ENCODE measurements at regions not wholly inside any gene's neighbourhood (a gene's known extent, or its start where the extent isn't known, plus 50 kb on each side); places are given as distances from the start of the nearest gene placed in this dataset.

GRCh38 chr10:28425422-28425821 is 107.5 kb upstream of the WAC start:
- ChIA-PET CTCF (no interaction called here), POLR2A (no interaction called here)

DNA sequence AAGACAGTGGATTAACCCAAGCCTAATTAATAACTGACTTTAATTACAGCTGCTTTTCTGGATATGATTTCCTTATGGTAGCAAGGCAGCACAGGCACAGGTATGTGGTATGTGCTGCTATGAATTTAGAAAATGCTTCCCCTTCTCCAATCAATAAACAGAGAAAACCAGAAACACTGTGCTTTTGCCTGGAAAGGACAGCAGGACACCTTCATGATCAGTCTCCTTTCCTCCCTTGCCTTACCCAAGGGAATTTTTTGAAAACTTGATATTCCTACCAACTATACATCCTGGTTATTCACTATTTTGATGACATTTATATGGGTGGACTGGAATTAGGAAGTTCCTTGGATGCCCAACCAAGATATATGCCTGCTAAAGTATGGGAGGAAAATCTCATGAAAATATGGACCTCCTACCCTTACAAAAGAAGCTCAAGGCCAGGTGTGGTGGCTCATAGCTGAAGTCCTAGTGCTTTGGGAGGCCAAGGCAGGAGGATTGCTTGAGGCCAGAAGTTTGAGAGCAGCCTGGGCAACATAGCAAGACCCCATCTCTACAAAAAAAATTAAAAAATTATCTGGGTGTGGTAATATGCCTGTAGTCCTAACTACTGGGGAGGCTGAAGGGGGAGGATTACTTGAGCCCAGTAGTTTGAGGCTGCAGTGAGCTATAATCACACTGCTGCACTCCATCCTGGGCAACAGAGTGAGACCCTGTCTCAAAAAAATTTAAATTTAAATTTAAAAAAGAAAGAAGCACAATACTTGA is 106.3 kb upstream of the WAC start:
- Histone ChIP-seq H3K4me1 (ENCODE audit: control insufficient read depth, insufficient read depth, low read length) (no peaks in the 10 kb centered on the region), H3K27ac (ENCODE audit: low read length) (no peak overlapping the region), H3K4me3 (ENCODE audit: low read depth in 2 of 2, low read length in 2 of 2) (no peak overlapping the region), H3K9me3 (ENCODE audit: control insufficient read depth, insufficient read depth, low read depth, low read length) (no peaks in the 10 kb centered on the region), H3K36me3 (ENCODE audit: control insufficient read depth, insufficient read depth, low read length) (no peaks in the 10 kb centered on the region), H3K27me3 (ENCODE audit: control insufficient read depth, insufficient read depth, low read length) (no peaks in the 10 kb centered on the region)
- CTCF ChIA-PET, result no interaction called here
- TF ChIP-seq, protein P1, sequence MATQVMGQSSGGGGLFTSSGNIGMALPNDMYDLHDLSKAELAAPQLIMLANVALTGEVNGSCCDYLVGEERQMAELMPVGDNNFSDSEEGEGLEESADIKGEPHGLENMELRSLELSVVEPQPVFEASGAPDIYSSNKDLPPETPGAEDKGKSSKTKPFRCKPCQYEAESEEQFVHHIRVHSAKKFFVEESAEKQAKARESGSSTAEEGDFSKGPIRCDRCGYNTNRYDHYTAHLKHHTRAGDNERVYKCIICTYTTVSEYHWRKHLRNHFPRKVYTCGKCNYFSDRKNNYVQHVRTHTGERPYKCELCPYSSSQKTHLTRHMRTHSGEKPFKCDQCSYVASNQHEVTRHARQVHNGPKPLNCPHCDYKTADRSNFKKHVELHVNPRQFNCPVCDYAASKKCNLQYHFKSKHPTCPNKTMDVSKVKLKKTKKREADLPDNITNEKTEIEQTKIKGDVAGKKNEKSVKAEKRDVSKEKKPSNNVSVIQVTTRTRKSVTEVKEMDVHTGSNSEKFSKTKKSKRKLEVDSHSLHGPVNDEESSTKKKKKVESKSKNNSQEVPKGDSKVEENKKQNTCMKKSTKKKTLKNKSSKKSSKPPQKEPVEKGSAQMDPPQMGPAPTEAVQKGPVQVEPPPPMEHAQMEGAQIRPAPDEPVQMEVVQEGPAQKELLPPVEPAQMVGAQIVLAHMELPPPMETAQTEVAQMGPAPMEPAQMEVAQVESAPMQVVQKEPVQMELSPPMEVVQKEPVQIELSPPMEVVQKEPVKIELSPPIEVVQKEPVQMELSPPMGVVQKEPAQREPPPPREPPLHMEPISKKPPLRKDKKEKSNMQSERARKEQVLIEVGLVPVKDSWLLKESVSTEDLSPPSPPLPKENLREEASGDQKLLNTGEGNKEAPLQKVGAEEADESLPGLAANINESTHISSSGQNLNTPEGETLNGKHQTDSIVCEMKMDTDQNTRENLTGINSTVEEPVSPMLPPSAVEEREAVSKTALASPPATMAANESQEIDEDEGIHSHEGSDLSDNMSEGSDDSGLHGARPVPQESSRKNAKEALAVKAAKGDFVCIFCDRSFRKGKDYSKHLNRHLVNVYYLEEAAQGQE (IDR thresholded peaks at IDR 0.05; ENCODE audit: insufficient read depth in 1 of 2, low read depth in 2 of 2, low read length in 1 of 2), result no peak
- TF ChIP-seq SIN3A (IDR thresholded peaks at IDR 0.05; ENCODE audit: borderline replicate concordance, insufficient read depth, low read depth, low read length), result no peak
- TF ChIP-seq, protein P2, sequence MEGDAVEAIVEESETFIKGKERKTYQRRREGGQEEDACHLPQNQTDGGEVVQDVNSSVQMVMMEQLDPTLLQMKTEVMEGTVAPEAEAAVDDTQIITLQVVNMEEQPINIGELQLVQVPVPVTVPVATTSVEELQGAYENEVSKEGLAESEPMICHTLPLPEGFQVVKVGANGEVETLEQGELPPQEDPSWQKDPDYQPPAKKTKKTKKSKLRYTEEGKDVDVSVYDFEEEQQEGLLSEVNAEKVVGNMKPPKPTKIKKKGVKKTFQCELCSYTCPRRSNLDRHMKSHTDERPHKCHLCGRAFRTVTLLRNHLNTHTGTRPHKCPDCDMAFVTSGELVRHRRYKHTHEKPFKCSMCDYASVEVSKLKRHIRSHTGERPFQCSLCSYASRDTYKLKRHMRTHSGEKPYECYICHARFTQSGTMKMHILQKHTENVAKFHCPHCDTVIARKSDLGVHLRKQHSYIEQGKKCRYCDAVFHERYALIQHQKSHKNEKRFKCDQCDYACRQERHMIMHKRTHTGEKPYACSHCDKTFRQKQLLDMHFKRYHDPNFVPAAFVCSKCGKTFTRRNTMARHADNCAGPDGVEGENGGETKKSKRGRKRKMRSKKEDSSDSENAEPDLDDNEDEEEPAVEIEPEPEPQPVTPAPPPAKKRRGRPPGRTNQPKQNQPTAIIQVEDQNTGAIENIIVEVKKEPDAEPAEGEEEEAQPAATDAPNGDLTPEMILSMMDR (IDR thresholded peaks at IDR 0.05), result no peak
- ATAC-seq, result no peak
- POLR2A ChIA-PET, result no interaction called here
- intact Hi-C loops (cut with micrococcal nuclease; ENCODE audit: unreplicated experiment) (no loop called here), in situ Hi-C loops (cut with HindIII; ENCODE audit: low pct_unique_long_range_greater_than_20kb, low sequenced_read_pairs) (no loop called here)
- no peak for DNase-seq (ENCODE audit: low read depth, low spot score)
- no TSS peak for BruUV-seq (replicated peaks)

More at GRCh38 chr10:28425422-28425821, 107.5 kb upstream of the WAC start:
- no peak for DNase-seq (ENCODE audit: low read depth, low spot score)
- no TSS peak for BruUV-seq (replicated peaks)
- H3K9me3 ChIP-seq (ENCODE audit: control insufficient read depth, insufficient read depth, low read depth, low read length), result no peaks in the 10 kb centered on the region
- H3K4me3 ChIP-seq (ENCODE audit: low read depth in 2 of 2, low read length in 2 of 2), result no peak overlapping the region
- no peaks in the 10 kb centered on the region for H3K4me1 ChIP-seq (ENCODE audit: control insufficient read depth, insufficient read depth, low read length)
- no peak overlapping the region for H3K27ac ChIP-seq (ENCODE audit: low read length)
- ATAC-seq, result no peak
- H3K27me3 ChIP-seq (ENCODE audit: control insufficient read depth, insufficient read depth, low read length), result no peaks in the 10 kb centered on the region
- TF ChIP-seq TCF7L2 (IDR thresholded peaks at IDR 0.05; ENCODE audit: low read depth, low read length) (no peak), SIN3A (IDR thresholded peaks at IDR 0.05; ENCODE audit: borderline replicate concordance, insufficient read depth, low read depth, low read length) (no peak), POLR2AphosphoS5 (IDR thresholded peaks at IDR 0.05; ENCODE audit: low read depth, low read length) (no peak)
- TF ChIP-seq, protein P1 (IDR thresholded peaks at IDR 0.05; ENCODE audit: insufficient read depth in 1 of 2, low read depth in 2 of 2, low read length in 1 of 2), result no peak
- TF ChIP-seq, protein P2 (IDR thresholded peaks at IDR 0.05), result no peak
- intact Hi-C loops (cut with micrococcal nuclease; ENCODE audit: unreplicated experiment), result no loop called here
- in situ Hi-C loops (cut with HindIII; ENCODE audit: low pct_unique_long_range_greater_than_20kb, low sequenced_read_pairs), result no loop called here
- no peaks in the 10 kb centered on the region for H3K36me3 ChIP-seq (ENCODE audit: control insufficient read depth, insufficient read depth, low read length)

Measured in Panc1 (cell line).